HG02981 (cell line): ENCODE measurements at regions not wholly inside any gene's neighbourhood (a gene's known extent, or its start where the extent isn't known, plus 50 kb on each side); places are given as distances from the start of the nearest gene placed in this dataset.
"Not testable (repeated sequence)": the region's sequence is repeated elsewhere in the genome, so short reads cannot be mapped to it uniquely, and the experiment has no call there.

Experiments
- ATAC-seq: cut with Tn5 transposase; IDR thresholded peaks from one replicate; pipeline ENCODE4 v1.9.1; 2021; ENCODE audit warnings: mild to moderate bottlenecking, moderate library complexity; ENCODE audit not compliant: unreplicated experiment

- no peak for ATAC-seq
Observed at GRCh38 chr6:50330347-50330746, 280.6 kb upstream of the DEFB112 start.

GRCh38 chr6:50330963-50331362 lies 281.2 kb upstream of the DEFB112 start:
- ATAC-seq: no peak

- no peak for ATAC-seq
Observed at GRCh38 chr6:50333696-50334095, 284.0 kb upstream of the DEFB112 start.

GRCh38 chr6:50337532-50338122 lies 287.9 kb upstream of the DEFB112 start:
- ATAC-seq: no peak

GRCh38 chr6:50353603-50354002 lies 303.9 kb upstream of the DEFB112 start:
- no peak for ATAC-seq

GRCh38 chr6:50358113-50358512 lies 308.4 kb upstream of the DEFB112 start:
- ATAC-seq: no peak

GRCh38 chr6:50361641-50362331 lies 312.1 kb upstream of the DEFB112 start:
- ATAC-seq: no peak

- no peak for ATAC-seq
Observed at GRCh38 chr6:50362706-50363105, 313.0 kb upstream of the DEFB112 start.

- no peak for ATAC-seq
Observed at GRCh38 chr6:50369996-50370395, 320.3 kb upstream of the DEFB112 start.

GRCh38 chr6:50380406-50381098 lies 330.8 kb upstream of the DEFB112 start:
- no peak for ATAC-seq

GRCh38 chr6:50381099-50381415 lies 331.3 kb upstream of the DEFB112 start:
- ATAC-seq: no peak

GRCh38 chr6:50390416-50390815 lies 322.9 kb upstream of the TFAP2D start:
- ATAC-seq: no peak

- ATAC-seq: not testable (repeated sequence)
Observed at GRCh38 chr6:50394139-50394538, 319.2 kb upstream of the TFAP2D start.

GRCh38 chr6:50404643-50405042 lies 308.7 kb upstream of the TFAP2D start:
- ATAC-seq: no peak

GRCh38 chr6:50410579-50410978 lies 302.7 kb upstream of the TFAP2D start:
- ATAC-seq: no peak

- not testable (repeated sequence) for ATAC-seq
Observed at GRCh38 chr6:50421041-50421440, 292.3 kb upstream of the TFAP2D start.

- no peak for ATAC-seq
Observed at GRCh38 chr6:50427267-50427666, 286.1 kb upstream of the TFAP2D start.

- no peak for ATAC-seq
Observed at GRCh38 chr6:50437901-50438300, 275.4 kb upstream of the TFAP2D start.

- no peak for ATAC-seq
Observed at GRCh38 chr6:50442531-50443040, 270.7 kb upstream of the TFAP2D start.

- no peak for ATAC-seq
Observed at GRCh38 chr6:50443144-50443543, 270.2 kb upstream of the TFAP2D start.

- no peak for ATAC-seq
Observed at GRCh38 chr6:50449128-50449527, 264.2 kb upstream of the TFAP2D start.

- ATAC-seq: no peak
Observed at GRCh38 chr6:50451826-50452400, 261.4 kb upstream of the TFAP2D start.
